ENCODE measurements at regions not wholly inside any gene's neighbourhood (a gene's known extent, or its start where the extent isn't known, plus 50 kb on each side); places are given as distances from the start of the nearest gene placed in this dataset.

GRCh38 chr7:46411236-46411635 lies 490.2 kb upstream of the IGFBP3 start:
- Histone ChIP-seq H3K27me3 (no peaks in the 10 kb centered on the region), H3K27ac (no peak overlapping the region), H3K4me1 (peaks cover 0 to 4% (median 0%) of the 10 kb centered on the region in 9 donors), H3K36me3 (no peaks in the 10 kb centered on the region), H3K9me3 (no peaks in the 10 kb centered on the region), H3K4me3 (no peak overlapping the region)
- DNase-seq = no peak
- TF ChIP-seq CTCF (IDR thresholded peaks at IDR 0.05) = no peak
- intact Hi-C loops (cut with DNase I) = no loop called here
- no peak for ATAC-seq

- WGBS, 2 donors = 64 to 81% methylated on average over 1 of the region's 1 CpG
- intact Hi-C loops (cut with DNase I) = no loop called here
- Histone ChIP-seq H3K9me3 (peaks cover 0 to 6% (median 0%) of the 10 kb centered on the region in 11 donors), H3K27ac (no peak overlapping the region), H3K4me1 (no peaks in the 10 kb centered on the region), H3K4me3 (no peak overlapping the region), H3K27me3 (no peaks in the 10 kb centered on the region), H3K36me3 (no peaks in the 10 kb centered on the region)
- no peak for DNase-seq
- ATAC-seq = no peak
- no peak for TF ChIP-seq CTCF (IDR thresholded peaks at IDR 0.05)
Measured at GRCh38 chr7:46407125-46407524, 486.1 kb upstream of the IGFBP3 start.

GRCh38 chr7:46397591-46397990 lies 476.5 kb upstream of the IGFBP3 start:
- no peak overlapping the region for H3K27ac ChIP-seq
- peaks cover 0 to 18% (median 0%) of the 10 kb centered on the region in 11 donors for H3K9me3 ChIP-seq
- H3K4me3 ChIP-seq = no peak overlapping the region
- ATAC-seq (no peak), DNase-seq (no peak)
- no peaks in the 10 kb centered on the region for H3K4me1 ChIP-seq
- TF ChIP-seq CTCF (IDR thresholded peaks at IDR 0.05) = no peak
- H3K27me3 ChIP-seq = peaks cover 0 to 4% (median 0%) of the 10 kb centered on the region in 7 donors
- WGBS, 2 donors = 79 to 83% methylated on average over 3 of the region's 3 CpGs
- intact Hi-C loops (cut with DNase I) = no loop called here
- no peaks in the 10 kb centered on the region for H3K36me3 ChIP-seq

DNA sequence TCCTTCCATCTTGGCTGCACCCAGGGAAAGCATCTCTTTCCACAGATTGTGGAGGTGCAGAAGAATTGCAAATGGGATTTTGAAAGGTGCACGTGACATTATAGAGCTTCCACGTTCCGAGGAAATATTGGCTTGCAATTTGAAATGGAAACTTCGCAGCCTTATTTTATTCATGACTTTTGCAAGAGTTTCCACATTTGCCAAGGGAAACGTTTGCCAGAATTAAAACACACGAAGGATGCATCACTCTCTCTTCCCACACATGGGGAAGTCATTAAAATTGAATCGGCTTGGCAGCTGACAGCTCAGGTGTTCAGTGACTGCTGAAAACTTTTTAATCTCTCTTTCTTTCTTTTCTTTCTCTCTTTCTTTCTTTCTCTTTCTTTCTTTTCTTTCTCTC lies 475.4 kb upstream of the IGFBP3 start:
- Histone ChIP-seq H3K9me3 (peaks cover 0 to 9% (median 0%) of the 10 kb centered on the region in 11 donors), H3K4me1 (peaks cover 0 to 6% (median under 1%) of the 10 kb centered on the region in 9 donors), H3K36me3 (no peaks in the 10 kb centered on the region), H3K27ac (no peak overlapping the region), H3K27me3 (peaks cover 0 to 4% (median 0%) of the 10 kb centered on the region in 7 donors), H3K4me3 (no peak overlapping the region)
- ATAC-seq (no peak), DNase-seq (no peak)
- no peak for TF ChIP-seq CTCF (IDR thresholded peaks at IDR 0.05)
- 59 to 64% methylated on average over 7 of the region's 7 CpGs for WGBS, 2 donors
- intact Hi-C loops (cut with DNase I) = no loop called here
